Tibial nerve (tissue), 3 donors: ENCODE measurements at regions not wholly inside any gene's neighbourhood (a gene's known extent, or its start where the extent isn't known, plus 50 kb on each side); places are given as distances from the start of the nearest gene placed in this dataset.

Experiments used
- CTCF ChIP-seq, 5 experiments: fragments of 200-600 bp in 3 of 5; fragments of 450-650 bp in 2 of 5; sonication (generic) in 3 of 5; IDR thresholded peaks; one replicate each; pipeline ENCODE4 v1.5.1; 2016 to 2019; ENCODE audit warnings: antibody characterized with exemption in 5 of 5, mild to moderate bottlenecking in 3 of 5, moderate library complexity in 2 of 5
- POLR2A ChIP-seq, 2 donors: fragments of 450-650 bp; IDR thresholded peaks; one replicate each; pipeline ENCODE4 v1.6.1; 2017; ENCODE audit warnings: antibody characterized with exemption in 2 of 2, mild to moderate bottlenecking in 2 of 2, moderate library complexity in 2 of 2

- TF ChIP-seq POLR2A (IDR thresholded peaks at IDR 0.05), result no peak
- no peak for TF ChIP-seq CTCF (IDR thresholded peaks at IDR 0.05)
These were observed 819.1 kb downstream of the KCNJ18 start for GRCh38 chr17:22511431-22511830.
